Right lobe of liver (tissue), 6 donors: ENCODE measurements at regions not wholly inside any gene's neighbourhood (a gene's known extent, or its start where the extent isn't known, plus 50 kb on each side); places are given as distances from the start of the nearest gene placed in this dataset.
A peak's percentile ranks its signal among the peaks of the same experiment; 100 is the strongest.

Experiments
- ATAC-seq, 4 donors: fragments of 200-7000 bp; cut with Tn5 transposase; one replicate each; pipeline ENCODE4 v1.9.1; 2020; ENCODE audit warnings: mild to moderate bottlenecking in 4 of 4, moderate library complexity in 4 of 4
- DNase-seq, 3 donors: peaks; one replicate each; pipeline ENCODE4 v3.0.0-alpha.2; 2020
- H3K27ac ChIP-seq, 3 donors: fragments of 200-600 bp; one replicate each; pipeline ENCODE4 v1.8.0; 2022
- H3K27me3 ChIP-seq, 2 donors: fragments of 200-600 bp; one replicate each; pipeline ENCODE4 v1.8.0; 2022
- H3K36me3 ChIP-seq, 4 donors: fragments of 200-600 bp; sonication (generic) in 1 of 4; one replicate each; pipeline versions ENCODE4 v1.5.1 to v1.8.0; 2017 to 2022; ENCODE audit warnings: control low read depth in 1 of 4
- H3K4me1 ChIP-seq, 4 donors: fragments of 200-600 bp; sonication (generic) in 1 of 4; one replicate each; pipeline versions ENCODE4 v1.5.1 to v1.8.0; 2017 to 2022; ENCODE audit warnings: control low read depth in 1 of 4
- H3K4me3 ChIP-seq, 3 donors: fragments of 200-600 bp; one replicate each; pipeline ENCODE4 v1.8.0; 2022
- H3K9me3 ChIP-seq, 4 donors: fragments of 200-600 bp; sonication (generic) in 1 of 4; one replicate each; pipeline versions ENCODE4 v1.5.1 to v1.8.0; 2017 to 2022; ENCODE audit warnings: control low read depth in 1 of 4
- POLR2A ChIP-seq: fragments of 450-650 bp; IDR thresholded peaks from one replicate; pipeline ENCODE4 v1.6.1; 2017; ENCODE audit warnings: antibody characterized with exemption, mild to moderate bottlenecking
- WGBS: methylation state at CpG from one replicate; pipeline ENCODE4 v1.1.6; 2018; ENCODE audit warnings: low coverage, low lambda C conversion rate; ENCODE audit not compliant: insufficient coverage; ENCODE audit errors: missing lambda C conversion rate; 5-methylcytosine and 5-hydroxymethylcytosine counted together
- intact Hi-C, 2 donors: fragments of 100-400 bp; cut with DNase I; formaldehyde crosslinking; loops; one replicate each; pipeline versions ENCODE4 v1.11.2 to v1.14.1; 2022
- TF ChIP-seq, protein P1 (sequence below), 4 donors: fragments of 200-600 bp in 3 of 4; fragments of 450-650 bp in 1 of 4; IDR thresholded peaks; one replicate each; pipeline versions ENCODE4 v1.5.1 to v1.8.0; 2016 to 2022; ENCODE audit warnings: antibody characterized with exemption in 4 of 4, mild to moderate bottlenecking in 2 of 4
- donor health status: DM: no; HTN: yes; CAD: no.
- donor health status: DM: no; HTN: no; CAD: no.
- donor health status: DM: no; HTN: no; CAD: no.
- donor health status: DM: no; HTN: yes; CAD: no.
- donor health status: DM: no; HTN: yes; CAD: no.

DNA sequence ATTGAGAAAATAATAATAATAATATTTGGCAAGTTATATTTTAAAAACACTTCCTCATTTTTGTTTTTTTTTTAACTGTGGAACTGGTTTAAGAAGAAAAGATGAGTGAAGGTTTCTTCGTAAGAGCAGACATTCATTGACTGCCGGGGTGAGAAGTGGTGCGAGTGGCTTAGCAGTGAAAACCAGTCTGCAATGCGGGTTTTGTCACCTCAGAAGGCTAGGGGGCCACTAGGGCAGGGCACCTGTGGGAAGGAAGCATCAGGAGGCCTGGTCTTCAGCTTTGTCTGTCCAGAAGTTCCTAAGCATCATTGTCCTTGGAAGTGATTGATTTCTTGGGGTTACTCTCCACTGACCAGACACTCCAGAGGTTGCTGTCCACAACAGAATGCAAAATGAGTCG lies 339.2 kb downstream of the ZNF326 start:
- intact Hi-C loops, result no loop called here
- Histone ChIP-seq H3K27me3 (no peaks in the 10 kb centered on the region), H3K4me1 (no peaks in the 10 kb centered on the region), H3K36me3 (no peaks in the 10 kb centered on the region), H3K4me3 (no peak overlapping the region), H3K9me3 (no peaks in the 10 kb centered on the region), H3K27ac (no peak overlapping the region)
- no peak for ATAC-seq
- no peak for DNase-seq
- TF ChIP-seq, protein P1, sequence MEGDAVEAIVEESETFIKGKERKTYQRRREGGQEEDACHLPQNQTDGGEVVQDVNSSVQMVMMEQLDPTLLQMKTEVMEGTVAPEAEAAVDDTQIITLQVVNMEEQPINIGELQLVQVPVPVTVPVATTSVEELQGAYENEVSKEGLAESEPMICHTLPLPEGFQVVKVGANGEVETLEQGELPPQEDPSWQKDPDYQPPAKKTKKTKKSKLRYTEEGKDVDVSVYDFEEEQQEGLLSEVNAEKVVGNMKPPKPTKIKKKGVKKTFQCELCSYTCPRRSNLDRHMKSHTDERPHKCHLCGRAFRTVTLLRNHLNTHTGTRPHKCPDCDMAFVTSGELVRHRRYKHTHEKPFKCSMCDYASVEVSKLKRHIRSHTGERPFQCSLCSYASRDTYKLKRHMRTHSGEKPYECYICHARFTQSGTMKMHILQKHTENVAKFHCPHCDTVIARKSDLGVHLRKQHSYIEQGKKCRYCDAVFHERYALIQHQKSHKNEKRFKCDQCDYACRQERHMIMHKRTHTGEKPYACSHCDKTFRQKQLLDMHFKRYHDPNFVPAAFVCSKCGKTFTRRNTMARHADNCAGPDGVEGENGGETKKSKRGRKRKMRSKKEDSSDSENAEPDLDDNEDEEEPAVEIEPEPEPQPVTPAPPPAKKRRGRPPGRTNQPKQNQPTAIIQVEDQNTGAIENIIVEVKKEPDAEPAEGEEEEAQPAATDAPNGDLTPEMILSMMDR (IDR thresholded peaks at IDR 0.05), result no peak
- TF ChIP-seq POLR2A, result no peak
- WGBS, result 68% methylated on average over 4 of the region's 5 CpGs

DNA sequence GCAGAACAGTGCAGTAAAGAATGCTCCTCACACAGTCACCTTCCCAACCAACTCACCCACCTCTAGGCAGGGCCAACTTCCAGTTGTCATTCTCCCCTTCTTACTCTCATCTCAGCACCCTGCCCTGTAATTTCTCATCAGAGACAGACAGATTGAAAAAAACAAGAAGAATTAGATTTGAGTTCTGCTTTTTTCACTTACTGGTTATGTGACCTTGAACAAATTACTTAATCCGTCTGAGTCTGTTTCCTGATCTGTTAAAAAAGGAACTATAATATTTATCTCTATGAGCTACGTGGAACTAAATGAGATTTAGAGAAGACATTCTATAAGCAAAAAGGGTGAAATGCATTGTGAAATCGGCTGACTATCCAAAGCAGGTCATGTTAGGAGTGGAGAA lies 330.3 kb downstream of the ZNF326 start:
- ATAC-seq (peak in 2 of 4 donors; percentile 14 to 22), DNase-seq (no peak)
- WGBS, result 24% methylated on average over 3 of the region's 3 CpGs
- intact Hi-C loops, result no loop called here
- no peaks in the 10 kb centered on the region for H3K4me1 ChIP-seq
- H3K27ac ChIP-seq, result no peak overlapping the region
- no peak overlapping the region for H3K4me3 ChIP-seq
- H3K27me3 ChIP-seq, result no peaks in the 10 kb centered on the region
- no peaks in the 10 kb centered on the region for H3K36me3 ChIP-seq
- H3K9me3 ChIP-seq, result no peaks in the 10 kb centered on the region
- TF ChIP-seq POLR2A, result no peak
- TF ChIP-seq, protein P1 (IDR thresholded peaks at IDR 0.05), result no peak

DNA sequence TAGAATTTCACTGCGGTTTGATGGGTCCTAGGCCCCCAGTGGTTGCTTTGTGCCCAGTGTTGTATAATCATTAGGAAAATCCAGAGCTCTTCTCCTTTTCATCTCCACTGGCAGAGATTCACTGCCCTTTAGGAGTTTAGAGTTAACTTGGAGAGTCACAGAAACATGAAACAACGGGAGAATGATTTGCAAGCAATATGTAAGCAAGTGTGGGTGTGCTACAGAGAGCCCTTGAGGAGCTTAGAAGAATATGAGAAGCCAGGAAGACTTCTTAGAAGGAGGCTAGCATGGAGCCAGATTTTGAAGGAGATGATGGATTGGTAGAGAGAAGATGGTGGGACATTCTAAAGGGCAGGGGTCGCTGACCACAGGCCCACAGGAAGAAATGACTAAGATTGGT lies 327.3 kb downstream of the ZNF326 start:
- Histone ChIP-seq H3K9me3 (no peaks in the 10 kb centered on the region), H3K36me3 (no peaks in the 10 kb centered on the region), H3K27ac (no peak overlapping the region), H3K4me1 (no peaks in the 10 kb centered on the region), H3K27me3 (no peaks in the 10 kb centered on the region), H3K4me3 (no peak overlapping the region)
- intact Hi-C loops, result no loop called here
- DNase-seq, result no peak
- WGBS, result 58% methylated on average over 2 of the region's 3 CpGs
- TF ChIP-seq, protein P1 (IDR thresholded peaks at IDR 0.05), result no peak
- TF ChIP-seq POLR2A, result no peak
- ATAC-seq, result no peak

DNA sequence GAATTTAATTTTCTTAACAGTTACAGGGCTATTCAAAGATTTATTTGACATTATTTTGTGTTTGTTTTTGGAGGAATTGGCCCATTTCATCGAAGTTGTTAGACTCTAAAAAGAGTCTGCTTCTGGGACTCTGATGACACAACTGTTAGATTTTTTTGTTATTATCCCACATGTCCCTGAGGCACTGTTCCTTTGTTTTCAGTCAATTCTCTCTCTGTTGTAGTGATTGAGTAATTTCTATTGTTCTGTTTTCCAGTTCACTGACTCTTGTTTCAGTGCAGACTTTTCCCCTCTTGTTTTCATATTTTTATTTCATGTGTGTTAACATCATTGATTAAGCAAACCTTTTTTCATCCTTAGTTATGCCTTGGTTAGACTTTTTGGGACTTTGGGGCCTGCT lies 325.0 kb downstream of the ZNF326 start:
- no peak overlapping the region for H3K4me3 ChIP-seq
- no peak overlapping the region for H3K27ac ChIP-seq
- intact Hi-C loops, result no loop called here
- ATAC-seq, result no peak
- H3K9me3 ChIP-seq, result no peaks in the 10 kb centered on the region
- no peaks in the 10 kb centered on the region for H3K4me1 ChIP-seq
- H3K36me3 ChIP-seq, result no peaks in the 10 kb centered on the region
- DNase-seq, result no peak
- TF ChIP-seq POLR2A, result no peak
- TF ChIP-seq, protein P1 (IDR thresholded peaks at IDR 0.05), result no peak
- H3K27me3 ChIP-seq, result no peaks in the 10 kb centered on the region
- 44% methylated on average over 1 of the region's 1 CpG for WGBS

DNA sequence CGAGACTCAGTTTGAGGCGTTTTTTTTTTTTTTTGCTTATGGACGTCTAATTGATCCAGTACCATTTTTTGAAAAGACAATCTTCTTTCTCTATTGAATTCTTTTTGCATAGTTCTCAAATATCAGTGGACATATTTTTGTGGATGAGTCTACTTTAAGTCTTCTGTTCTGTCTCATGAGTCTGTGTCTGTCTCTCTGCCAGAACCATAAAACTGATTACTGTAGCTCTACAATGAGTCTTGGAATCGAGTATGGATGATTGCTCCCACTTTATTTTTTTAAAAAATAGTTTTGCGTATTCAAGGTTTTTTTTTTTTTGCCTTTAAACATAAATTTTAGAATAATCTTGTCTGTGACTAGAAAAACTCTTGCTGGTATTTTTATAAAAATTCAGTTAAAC lies 323.5 kb downstream of the ZNF326 start:
- Histone ChIP-seq H3K9me3 (no peaks in the 10 kb centered on the region), H3K27me3 (no peaks in the 10 kb centered on the region), H3K36me3 (no peaks in the 10 kb centered on the region), H3K4me1 (no peaks in the 10 kb centered on the region), H3K4me3 (no peak overlapping the region), H3K27ac (no peak overlapping the region)
- ATAC-seq (no peak), DNase-seq (no peak)
- WGBS, result 45% methylated on average over 5 of the region's 5 CpGs
- TF ChIP-seq, protein P1 (IDR thresholded peaks at IDR 0.05), result no peak
- TF ChIP-seq POLR2A, result no peak
- intact Hi-C loops, result no loop called here
